GM12878 (cell line): ENCODE measurements at regions not wholly inside any gene's neighbourhood (a gene's known extent, or its start where the extent isn't known, plus 50 kb on each side); places are given as distances from the start of the nearest gene placed in this dataset.

ENCODE experiments used
- CHD2 ChIP-seq: IDR thresholded peaks from 2 replicates; pipeline ENCODE4 v1.6.1; 2011; ENCODE audit warnings: low read depth, low read length, improper control_type of control experiment, borderline replicate concordance
- CTCF ChIP-seq, 3 experiments: IDR thresholded peaks in 2 of 3; conservative IDR thresholded peaks in 1 of 3; 2 replicates each; pipeline ENCODE4 v1.5.1; 2011; ENCODE audit warnings: low read depth in 3 of 3, low read length in 3 of 3, mild to moderate bottlenecking in 3 of 3, control low read depth in 2 of 3, moderate library complexity in 2 of 3, inconsistent platforms in 1 of 3, mixed read lengths in 1 of 3; ENCODE audit not compliant: control insufficient read depth in 2 of 3, insufficient read depth in 1 of 3; ENCODE audit errors: extremely low read depth in 1 of 3
- POLR2A ChIP-seq: IDR thresholded peaks from 2 replicates; pipeline ENCODE4 v1.6.1; 2011; ENCODE audit warnings: low read depth, mild to moderate bottlenecking, low read length
- POLR2AphosphoS5 ChIP-seq: IDR thresholded peaks from 2 replicates; pipeline ENCODE4 v1.6.1; 2011; ENCODE audit warnings: mild to moderate bottlenecking, low read length, inconsistent platforms
- SIN3A ChIP-seq: IDR thresholded peaks from 2 replicates; pipeline ENCODE4 v1.6.1; 2012; ENCODE audit warnings: low read depth, low read length, improper control_type of control experiment
- TBL1XR1 ChIP-seq: IDR thresholded peaks from 2 replicates; pipeline ENCODE4 v1.6.1; 2012; ENCODE audit warnings: low read depth, low read length, improper control_type of control experiment
- TCF7 ChIP-seq: IDR thresholded peaks from 2 replicates; pipeline ENCODE4 v1.6.1; 2014; ENCODE audit warnings: antibody characterized with exemption, borderline replicate concordance
- USF2 ChIP-seq: IDR thresholded peaks from 2 replicates; pipeline ENCODE4 v1.6.1; 2011; ENCODE audit warnings: low read depth, low read length, improper control_type of control experiment, borderline replicate concordance

GRCh38 chr5:103918668-103919367 is 356.2 kb upstream of the NUDT12 start:
- no peak for TF ChIP-seq SIN3A
- no peak for TF ChIP-seq CTCF (IDR thresholded peaks at IDR 0.05 in 2 of 3, conservative IDR thresholded peaks at IDR 0.05 in 1 of 3; ENCODE audit: control insufficient read depth in 2 of 3, extremely low read depth in 1 of 3, insufficient read depth in 1 of 3, low read depth in 3 of 3, low read length in 3 of 3)
- no peak for TF ChIP-seq CHD2
- TF ChIP-seq TBL1XR1, result no peak
- no peak for TF ChIP-seq USF2
- no peak for TF ChIP-seq POLR2AphosphoS5
- TF ChIP-seq TCF7, result no peak
- no peak for TF ChIP-seq POLR2A
